Activated CD4-positive, alpha-beta T cell treated with anti-CD3 and anti-CD28 coated beads, Interleukin-2, amount 50 U/mL, for 4 hours (primary cell): ENCODE measurements at regions not wholly inside any gene's neighbourhood (a gene's known extent, or its start where the extent isn't known, plus 50 kb on each side); places are given as distances from the start of the nearest gene placed in this dataset.
"Not testable (repeated sequence)": the region's sequence is repeated elsewhere in the genome, so short reads cannot be mapped to it uniquely, and the experiment has no call there.

Source experiments
- DNase-seq, 2 experiments: peaks; one replicate each; pipeline ENCODE4 v3.0.0-alpha.2; 2020

DNA sequence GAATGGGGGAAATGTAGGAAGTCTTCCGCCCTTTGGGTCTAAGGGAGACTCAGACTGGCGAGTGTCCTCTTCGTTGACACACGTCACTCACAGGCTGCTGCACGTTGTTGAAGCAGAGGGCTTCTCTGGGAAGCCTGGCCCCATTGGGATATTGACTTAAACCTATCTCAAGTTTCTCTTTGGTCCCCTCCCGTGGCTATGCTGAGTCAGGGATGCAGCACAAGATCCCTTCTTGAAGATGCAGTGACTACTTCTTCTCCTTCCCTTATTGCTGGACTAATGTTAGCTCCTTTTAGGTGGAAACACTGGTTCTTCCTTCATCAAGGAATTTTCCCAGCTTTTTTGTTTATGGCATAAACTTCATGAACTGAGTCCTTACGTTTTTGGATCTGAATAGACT lies 89.8 kb upstream of the CCDC71L start:
- DNase-seq, result no peak

DNA sequence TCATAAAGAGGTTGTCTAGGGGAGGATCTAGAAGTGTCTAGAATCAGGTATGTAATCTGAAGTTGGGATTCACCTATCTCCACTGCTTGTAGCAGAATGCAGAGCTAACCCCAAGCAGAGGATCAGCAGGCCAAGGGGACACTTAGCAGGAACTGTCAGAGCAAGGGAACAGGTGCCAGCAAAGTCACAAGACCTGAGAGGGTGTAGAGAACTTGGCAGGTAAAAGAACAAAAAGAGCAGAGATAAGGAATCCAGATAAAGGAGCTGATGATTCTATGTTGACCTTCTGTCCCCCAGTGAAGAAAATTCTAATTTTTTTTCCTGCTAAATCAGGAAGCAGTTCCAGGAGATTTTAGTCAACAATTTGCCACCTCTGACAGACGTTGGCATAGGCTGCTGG lies 91.4 kb upstream of the CCDC71L start:
- DNase-seq, result no peak

DNA sequence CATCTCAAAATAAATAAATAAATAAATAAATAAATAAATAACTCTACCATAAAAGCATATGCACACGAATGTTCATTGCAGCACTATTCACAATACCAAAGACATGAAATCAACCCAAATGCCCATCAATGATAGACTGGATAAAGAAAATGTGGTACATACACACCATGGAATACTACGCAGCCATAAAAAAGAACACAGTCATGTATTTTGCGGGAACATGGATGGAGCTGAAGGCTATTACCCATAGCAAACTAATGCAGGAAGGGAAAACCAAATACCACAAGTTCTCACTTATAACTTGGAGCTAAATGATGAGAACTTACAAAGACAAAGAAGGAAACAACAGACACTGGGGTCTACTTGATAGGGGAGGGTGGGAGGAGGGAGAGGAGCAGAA lies 94.1 kb upstream of the CCDC71L start:
- DNase-seq, result not testable (repeated sequence)

DNA sequence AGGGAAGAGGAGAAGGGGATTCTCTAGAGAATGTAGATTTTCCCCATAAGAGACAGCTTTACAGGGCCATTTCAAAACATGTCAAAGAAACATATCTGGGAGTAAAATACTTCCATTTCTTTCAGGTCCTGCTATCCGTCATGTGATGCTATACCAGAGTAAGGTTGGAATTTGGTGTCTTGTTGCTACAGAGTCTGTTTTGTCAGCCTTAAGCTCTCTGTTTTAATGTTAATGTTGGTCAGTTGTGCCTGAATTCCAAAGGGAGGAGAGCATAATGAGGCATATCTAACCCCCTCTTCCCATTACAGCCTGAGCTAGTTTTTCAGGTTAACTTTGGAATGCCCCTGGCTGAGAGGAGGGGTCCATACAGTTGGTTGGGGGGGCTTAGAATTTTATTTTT lies 94.7 kb upstream of the CCDC71L start:
- DNase-seq, result no peak

DNA sequence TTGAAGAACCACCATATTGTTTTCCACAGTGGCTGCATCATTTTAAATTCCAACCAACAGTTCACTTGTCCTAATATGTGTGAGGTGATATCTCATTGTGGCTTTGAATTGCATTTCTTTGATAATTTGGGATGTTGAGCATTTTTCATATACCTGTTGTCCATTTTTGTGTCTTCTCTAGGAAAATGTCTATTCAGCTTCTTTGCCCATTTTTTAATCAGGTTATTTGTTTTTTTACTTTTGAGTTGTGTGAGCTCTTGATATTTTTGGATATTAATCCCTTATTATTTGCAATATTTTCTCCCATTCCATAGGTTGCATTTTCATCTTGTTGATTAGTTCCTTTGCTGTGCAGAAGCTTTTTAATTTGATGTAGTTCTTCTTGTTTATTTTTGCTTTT lies 95.1 kb upstream of the CCDC71L start:
- no peak for DNase-seq

DNA sequence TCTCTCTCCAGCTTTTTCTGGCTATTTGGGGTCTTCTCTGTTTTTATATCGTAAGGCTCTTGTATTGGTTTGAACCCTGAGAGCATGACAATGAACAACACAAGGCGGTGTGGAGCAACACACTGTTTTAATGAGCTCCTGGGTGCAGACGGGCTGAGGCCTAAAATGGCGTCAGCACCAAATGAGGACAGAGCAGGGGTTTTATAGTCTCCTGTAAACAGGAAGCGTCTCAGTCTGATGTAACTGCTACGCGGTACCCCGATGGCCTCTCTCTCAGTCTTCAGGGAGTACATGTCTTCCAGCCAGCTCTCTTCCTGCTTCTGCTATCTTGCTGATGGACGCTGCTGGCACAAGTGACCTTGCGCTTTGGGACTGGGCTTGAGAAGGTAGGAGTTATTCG lies 95.9 kb upstream of the CCDC71L start:
- no peak for DNase-seq

DNA sequence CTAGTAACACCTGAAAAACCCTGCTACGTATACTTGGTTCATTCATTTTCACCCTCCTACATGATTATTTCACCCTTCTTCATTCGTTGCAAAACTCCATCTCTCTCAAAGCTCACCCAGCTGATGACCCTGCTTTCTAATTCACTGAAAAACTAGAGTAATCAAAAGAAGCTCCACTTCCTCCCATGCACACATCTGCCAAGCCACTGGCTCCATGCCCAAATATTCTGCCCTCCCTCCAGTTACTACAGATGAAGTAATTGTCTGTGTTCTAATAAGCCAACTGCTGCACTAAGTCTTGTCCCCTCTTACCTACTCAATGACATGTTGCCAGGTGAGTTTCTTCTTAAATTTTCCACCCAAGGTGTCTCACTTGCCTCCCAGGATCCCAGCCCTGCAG lies 96.9 kb upstream of the CCDC71L start:
- no peak for DNase-seq

DNA sequence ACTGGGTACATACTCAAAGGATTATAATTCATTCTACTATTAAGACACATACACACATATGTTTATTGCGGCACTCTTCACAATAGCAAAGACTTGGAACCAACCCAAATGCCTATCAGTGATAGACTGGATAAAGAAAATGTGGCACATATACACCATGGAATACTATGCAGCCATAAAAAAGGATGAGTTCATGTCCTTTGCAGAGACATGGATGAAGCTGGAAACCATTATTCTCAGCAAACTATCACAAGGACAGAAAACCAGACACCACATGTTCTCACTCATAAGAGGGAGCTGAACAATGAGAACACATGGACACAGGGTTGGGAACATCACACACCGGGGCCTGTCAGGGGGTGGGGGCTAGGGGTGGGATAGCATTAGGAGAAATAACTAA lies 101.9 kb upstream of the CCDC71L start:
- not testable (repeated sequence) for DNase-seq

DNA sequence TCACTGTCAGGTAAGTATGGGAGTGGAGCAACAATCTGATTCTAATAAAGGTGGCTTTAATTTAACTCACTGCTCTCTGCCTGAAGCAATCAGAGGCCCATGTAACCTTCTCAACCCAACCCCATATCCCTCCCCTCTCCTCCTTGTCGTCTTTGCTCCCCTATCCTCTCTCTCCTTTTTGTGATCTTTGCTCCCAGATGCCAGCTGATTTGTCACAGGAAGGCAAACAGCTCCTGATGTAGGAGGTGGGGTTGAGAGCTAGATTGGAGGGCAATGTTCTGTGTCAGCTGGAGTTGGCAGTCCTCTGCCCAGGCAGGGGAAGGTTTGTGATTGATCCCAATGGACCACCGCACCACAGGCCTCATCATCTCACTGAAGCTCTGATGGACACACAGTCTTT lies 101.4 kb upstream of the PIK3CG start:
- DNase-seq, result no peak

DNA sequence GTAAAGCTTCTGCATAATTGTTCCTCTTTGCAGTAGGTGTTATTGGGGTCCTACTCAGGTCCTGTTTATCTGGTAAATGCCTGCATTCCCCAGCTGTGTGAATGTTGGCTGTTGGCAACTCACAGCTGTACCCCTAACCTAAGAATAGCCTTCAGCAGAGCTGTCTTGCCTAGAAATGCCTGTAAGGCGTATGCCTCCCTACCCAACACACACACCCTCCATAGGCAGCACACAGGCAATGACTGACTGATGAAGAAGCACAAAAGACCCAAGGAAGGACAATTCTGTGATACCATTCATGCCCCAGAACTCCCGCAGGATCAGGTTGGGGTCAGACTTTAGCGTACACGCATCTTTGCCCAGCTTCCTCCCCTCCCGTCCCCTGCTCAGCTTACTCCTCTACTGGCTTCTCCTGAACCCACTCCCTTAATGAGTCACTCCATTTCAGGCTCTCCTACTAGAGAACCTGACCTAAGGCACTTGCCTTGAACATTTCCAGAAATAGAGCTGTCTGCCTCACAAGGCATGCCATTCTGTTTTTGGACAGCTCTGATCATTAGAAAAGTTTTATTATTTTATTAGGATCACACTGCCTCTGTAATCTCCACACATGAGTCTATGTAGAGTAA lies 99.2 kb upstream of the PIK3CG start:
- DNase-seq, result no peak

DNA sequence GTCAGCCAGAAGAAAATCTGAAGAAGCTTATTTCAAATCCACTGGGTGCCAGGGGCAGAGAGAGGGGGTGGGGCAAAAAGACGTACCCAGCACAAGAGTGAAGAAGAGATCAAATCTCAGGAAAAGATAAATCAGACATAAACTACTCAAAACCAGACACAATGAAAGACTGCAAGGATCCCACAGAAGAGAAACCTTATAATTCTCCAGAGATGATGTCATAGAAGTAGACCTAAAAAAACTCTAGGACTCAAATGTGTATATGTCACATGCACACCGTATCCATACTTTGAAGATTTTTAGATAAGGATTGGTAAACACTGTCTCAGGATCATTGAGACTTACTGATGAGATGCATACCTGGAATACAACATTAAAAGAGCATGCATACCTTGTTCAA lies 98.5 kb upstream of the PIK3CG start:
- no peak for DNase-seq

DNA sequence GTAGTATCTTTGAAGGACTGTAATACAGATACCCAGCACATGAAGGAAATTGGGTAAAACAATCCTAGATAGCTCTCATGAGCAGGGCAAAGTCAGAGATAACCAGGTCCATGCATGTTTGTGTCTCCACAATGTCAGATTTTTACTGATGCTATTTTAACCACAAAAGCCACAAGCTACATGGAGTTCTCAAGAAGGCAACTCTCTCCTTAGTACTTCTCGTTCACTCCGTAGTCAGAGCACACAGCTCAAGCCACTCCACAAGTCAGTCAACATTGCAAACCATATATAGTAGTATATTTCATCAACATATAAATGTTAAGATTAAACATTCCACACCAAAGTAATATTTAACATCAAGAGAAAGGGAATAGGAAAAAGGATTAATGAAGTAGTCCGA lies 98.0 kb upstream of the PIK3CG start:
- no peak for DNase-seq

DNA sequence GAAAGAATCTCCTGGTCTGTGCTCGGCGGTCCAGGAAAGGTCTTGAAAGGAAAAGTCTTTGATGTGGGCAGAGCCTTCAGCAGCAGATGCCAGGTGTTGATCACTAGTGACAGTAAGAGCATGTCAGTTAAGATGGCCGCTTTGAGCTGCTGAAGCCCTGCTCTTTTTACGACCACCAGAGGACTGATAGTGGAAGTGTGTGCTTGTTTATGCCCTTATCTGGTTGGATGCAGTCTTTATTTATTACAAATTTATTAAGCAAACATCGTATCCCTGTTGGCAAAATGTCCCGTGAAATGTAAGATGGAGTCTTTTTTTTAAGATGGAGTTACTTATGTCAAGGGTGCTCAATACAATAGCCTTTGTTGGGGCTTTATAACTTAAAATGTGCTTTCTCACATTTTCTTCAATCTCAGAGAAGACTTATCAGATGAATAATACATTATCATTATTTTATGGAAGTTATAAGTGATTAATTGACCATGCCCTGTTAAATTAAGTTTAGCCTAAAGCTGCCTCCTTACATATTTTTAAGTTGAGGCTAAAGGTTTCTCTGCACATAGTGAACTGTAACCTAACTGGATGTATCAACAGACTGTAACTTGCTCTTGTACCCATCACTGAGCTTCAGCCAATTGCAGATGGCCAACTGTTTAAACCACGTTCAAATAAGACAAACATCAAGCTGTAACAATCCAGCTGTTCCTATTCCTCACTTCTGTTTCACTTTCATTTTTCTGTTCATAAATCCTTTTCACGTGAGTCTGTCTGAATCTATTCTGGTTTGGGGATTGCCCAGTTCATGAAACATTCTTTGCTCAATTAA lies 97.4 kb upstream of the PIK3CG start:
- DNase-seq, result no peak

DNA sequence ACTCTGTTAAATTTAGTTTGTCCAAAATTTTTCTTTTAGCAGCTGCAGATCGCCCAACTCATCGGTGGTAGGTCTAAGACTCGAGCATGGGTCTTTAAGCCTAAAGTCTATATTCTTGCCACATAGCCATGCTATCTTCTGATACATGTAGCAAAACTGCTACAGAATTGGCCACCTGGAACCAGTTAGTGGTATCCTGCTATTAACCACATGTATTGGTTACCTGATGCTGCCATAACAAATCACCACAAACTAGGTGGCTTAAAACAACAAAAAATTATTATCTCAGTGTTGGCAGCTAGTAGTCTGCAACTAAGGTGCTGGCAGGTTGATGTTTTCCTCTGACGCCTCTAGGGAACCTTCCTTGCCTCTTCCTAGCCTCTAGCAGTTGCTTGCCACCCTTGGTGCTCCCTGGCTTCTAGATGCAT lies 96.7 kb upstream of the PIK3CG start:
- no peak for DNase-seq

DNA sequence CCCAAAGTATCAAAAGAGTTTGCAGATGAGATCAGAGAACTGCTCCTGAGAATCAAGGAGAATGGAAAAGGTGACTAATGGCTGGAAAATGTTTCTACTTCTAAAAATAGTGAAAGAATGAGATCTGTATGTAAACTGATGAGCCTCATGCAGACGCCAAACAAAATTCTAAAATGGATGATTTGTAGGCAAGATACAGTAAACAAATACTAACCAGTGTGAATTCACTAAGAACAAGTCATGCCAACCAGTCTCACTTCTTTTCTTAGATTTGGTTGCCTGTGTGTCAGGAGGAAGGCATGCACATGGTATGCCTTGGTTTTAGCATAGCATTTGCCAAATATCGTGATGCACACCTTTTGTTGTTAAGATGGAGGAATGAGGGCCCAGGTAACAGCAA lies 94.9 kb upstream of the PIK3CG start:
- DNase-seq, result no peak

DNA sequence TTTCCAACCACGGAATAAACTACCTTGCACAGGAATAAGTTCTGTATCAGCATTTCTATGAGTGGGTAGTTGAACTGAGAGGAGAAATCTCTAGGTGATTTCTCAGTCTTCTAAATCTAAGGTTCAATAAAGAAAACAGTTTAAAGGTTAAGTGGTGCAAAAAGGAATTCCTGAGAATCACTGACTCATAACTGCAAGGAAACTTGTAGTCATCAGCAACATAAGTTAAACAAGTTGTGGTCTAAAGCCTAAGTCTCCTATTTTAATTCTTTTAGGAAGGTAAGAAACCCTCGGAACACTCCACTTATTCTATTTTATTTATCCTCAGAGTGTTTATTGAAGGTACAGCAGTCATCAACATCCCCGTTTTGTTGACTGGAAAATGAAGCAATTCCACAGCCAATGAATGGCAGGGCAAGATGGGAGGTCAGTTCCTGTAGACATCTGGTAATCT lies 92.4 kb upstream of the PIK3CG start:
- DNase-seq, result no peak

DNA sequence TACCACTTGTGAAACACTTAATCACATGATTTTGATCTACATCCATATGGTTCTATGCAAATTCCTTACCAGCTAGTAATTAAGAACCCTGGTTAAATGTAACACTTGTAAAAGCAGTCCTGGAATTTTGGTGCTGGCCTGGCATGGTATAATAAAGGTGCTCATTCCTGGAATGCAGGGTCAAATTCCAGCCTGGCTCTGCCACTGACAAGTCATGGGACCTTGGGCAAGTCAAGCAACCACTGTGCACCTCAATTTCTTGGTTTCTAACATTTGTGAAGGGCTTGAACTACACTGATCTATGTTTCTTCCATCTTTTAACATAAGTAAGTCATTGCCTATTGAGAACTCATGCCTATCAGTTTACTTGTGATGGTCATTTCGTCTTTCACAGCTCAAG lies 91.9 kb upstream of the PIK3CG start:
- no peak for DNase-seq

DNA sequence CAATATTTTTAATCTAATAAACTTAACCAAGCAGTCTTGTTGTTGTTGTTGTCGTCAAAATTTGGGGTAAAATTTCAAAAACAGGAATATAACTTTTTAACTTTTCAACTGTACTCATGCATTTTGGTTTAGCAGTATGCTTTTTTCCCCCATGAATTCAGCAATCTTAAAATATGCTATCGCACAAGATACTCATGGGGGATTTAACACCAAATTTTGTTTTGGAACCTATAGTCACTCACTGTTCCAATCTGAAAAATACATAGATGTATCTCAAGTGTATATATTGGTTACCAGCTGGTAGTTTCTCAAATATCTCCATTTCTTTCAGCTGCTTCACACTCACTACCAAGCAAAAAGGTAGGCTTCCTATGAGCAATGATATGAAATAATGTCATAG lies 91.4 kb upstream of the PIK3CG start:
- no peak for DNase-seq

DNA sequence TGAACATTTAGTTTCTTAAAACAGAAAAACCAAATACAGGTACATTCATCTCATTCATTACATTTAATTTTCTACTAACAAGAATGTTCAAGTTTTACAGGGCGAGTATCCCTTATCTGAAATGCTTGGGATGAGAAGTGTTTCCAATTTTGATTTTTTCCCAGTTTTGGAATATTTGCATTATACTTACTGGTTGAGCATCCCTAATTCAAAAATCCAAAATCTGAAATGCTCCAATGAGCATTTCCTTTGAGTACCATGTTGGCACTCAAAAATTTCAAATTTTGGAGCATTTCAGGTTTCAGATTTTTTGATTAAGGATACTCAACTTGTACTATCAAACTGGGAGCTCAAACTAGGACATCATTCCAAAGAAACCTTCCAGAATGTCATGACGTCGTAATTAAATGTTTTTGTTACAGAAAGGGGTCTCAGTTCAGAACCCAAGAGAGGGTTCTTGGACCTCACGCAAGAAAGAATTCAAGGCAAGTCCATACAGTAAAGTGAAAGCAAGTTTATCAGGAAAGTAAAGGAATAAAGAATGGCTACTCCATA lies 90.8 kb upstream of the PIK3CG start:
- no peak for DNase-seq

DNA sequence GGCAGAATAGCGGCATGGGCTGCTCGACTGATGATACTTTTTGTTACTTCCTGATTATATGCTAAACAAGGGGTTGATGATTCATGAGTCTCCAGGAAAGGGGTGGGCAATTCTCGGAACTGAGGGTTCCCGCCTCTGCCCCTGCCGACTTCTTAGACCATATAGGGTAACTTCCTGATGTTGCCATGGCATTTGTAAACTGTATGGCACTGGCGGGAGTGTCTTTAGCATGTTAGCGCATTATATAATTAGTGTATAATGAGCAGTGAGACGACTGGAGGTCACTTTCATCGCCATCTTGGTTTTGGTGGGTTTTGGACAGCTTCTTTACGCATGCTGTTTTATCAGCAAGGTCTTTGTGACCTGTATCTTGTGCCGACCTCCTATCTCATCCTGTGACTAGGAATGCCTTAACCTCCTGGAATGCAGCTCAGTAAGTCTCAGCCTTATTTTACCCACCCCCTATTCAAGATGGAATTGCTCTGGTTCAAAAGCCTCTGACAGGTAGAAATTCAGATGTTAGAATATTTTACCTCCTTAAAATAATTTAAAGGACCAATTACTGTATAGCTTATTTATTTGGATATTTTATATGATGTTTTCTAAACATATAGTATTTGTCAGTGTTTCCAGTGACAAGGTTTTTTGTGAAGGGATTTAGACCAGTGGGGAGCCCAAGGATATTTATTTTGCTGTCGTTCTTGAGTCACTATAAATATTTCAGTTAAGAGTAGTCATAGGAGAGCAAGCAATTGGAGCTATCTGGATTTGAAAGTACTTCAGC lies 90.1 kb upstream of the PIK3CG start:
- peak; percentile 28 to 34 for DNase-seq

DNA sequence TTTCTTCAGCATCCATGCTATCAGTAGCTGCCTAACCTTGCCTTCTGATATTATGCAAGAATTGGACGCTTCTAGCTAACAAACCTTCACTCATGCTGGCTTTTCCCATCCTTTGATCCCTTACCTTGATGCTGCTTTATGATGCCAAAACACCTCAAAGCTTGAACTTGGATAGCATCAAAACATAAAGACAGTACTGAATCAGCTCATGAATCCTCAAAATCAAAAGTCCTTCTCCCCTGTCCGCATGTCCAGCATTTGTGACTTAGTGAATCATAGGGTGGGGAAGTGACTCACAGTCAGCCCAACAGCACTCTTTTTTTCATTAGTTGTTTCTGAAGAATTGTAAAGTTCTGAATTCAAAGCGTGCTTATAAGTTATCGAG lies 89.5 kb upstream of the PIK3CG start:
- DNase-seq, result no peak

DNA sequence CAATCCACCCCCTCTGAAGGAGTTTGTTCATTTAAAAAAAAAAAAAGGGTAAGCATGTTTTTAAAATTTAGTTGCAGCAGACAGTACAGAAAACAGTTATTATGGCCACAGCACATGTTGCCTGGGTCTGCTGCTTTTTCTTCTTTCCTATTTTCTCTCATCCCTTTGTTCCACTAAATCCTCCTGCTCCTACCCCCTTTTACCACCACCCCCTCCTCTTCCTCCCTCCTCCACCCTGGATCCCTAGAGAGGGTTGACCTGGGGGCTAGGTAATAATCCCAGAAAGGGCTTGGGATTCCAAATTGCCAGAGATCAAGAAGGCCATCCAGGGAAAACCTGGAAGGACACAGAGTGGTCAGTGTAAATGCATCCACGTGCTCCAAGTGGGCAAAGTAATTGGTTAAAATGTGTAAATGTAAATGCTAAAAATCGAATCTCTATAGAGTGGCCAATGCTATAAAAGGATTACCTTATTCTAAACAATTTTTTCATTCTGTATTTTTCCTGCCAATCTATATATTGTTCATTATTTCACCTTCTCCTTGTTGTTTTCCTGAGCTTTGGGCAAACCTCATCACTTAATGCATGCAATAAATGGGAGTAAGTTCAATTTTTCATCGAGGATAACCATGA lies 89.0 kb upstream of the PIK3CG start:
- no peak for DNase-seq
